OCI-LY7 (cell line): ENCODE measurements at regions not wholly inside any gene's neighbourhood (a gene's known extent, or its start where the extent isn't known, plus 50 kb on each side); places are given as distances from the start of the nearest gene placed in this dataset.

Source experiments
- BruUV-seq: library from RNA; stranded (reverse); fragments of 400-500 nt; replicated peaks from 2 replicates; lab custom pipeline; 2021; lab: Mats Ljungman, UMichigan
- CTCF ChIA-PET: fragments of 300-600 bp; sonication (Branson Sonifier 250); formaldehyde crosslinking; loops from one replicate; lab custom pipeline; 2022; ENCODE audit warnings: antibody characterized with exemption; ENCODE audit not compliant: unreplicated experiment; lab: Charles Lee
- POLR2A ChIA-PET: fragments of 300-600 bp; sonication (Branson Sonifier 250); formaldehyde crosslinking; loops from one replicate; lab custom pipeline; 2022; ENCODE audit warnings: antibody characterized with exemption; lab: Charles Lee
- DNase-seq: peaks from one replicate; pipeline ENCODE4 v3.0.0-alpha.2; 2015; ENCODE audit warnings: low spot score
- H2AFZ ChIP-seq: fragments of 200-600 bp; sonication (generic), shearing (Covaris generic); 2 replicates; pipeline ENCODE4 v1.6.1; 2014; ENCODE audit warnings: mild to moderate bottlenecking, antibody characterized with exemption, low read length, moderate library complexity
- H3K27ac ChIP-seq: fragments of 200-600 bp; sonication (generic); 2 replicates; pipeline ENCODE4 v1.5.1; 2014; ENCODE audit warnings: mixed run types, low read depth, mild to moderate bottlenecking, moderate library complexity, low read length, inconsistent platforms; ENCODE audit not compliant: poor library complexity, severe bottlenecking
- H3K36me3 ChIP-seq: fragments of 200-600 bp; sonication (generic); 2 replicates; pipeline ENCODE4 v1.6.1; 2014; ENCODE audit warnings: mild to moderate bottlenecking, antibody characterized with exemption, low read length, moderate library complexity, mixed read lengths; ENCODE audit not compliant: insufficient read depth
- H3K4me1 ChIP-seq: fragments of 200-600 bp; sonication (generic); 2 replicates; pipeline ENCODE4 v1.5.1; 2014; ENCODE audit warnings: mild to moderate bottlenecking, low read length; ENCODE audit not compliant: insufficient read depth, poor library complexity, severe bottlenecking
- H3K4me2 ChIP-seq: fragments of 200-600 bp; sonication (generic); 2 replicates; pipeline ENCODE4 v1.6.1; 2014; ENCODE audit warnings: mild to moderate bottlenecking, low read length
- H3K4me3 ChIP-seq: fragments of 200-600 bp; sonication (generic); 2 replicates; pipeline ENCODE4 v1.5.1; 2014; ENCODE audit warnings: mild to moderate bottlenecking, low read depth, low read length; ENCODE audit not compliant: poor library complexity, severe bottlenecking
- H3K79me2 ChIP-seq: fragments of 200-600 bp; sonication (generic); 2 replicates; pipeline ENCODE4 v1.6.1; 2016; ENCODE audit warnings: low read depth, mild to moderate bottlenecking, low read length, moderate library complexity, mixed read lengths; ENCODE audit not compliant: insufficient read depth
- H3K9me2 ChIP-seq: fragments of 200-600 bp; sonication (generic); 2 replicates; pipeline ENCODE4 v1.6.1; 2016; ENCODE audit warnings: mild to moderate bottlenecking, low read length, mixed read lengths; ENCODE audit not compliant: insufficient read depth
- H3K9me3 ChIP-seq: fragments of 200-600 bp; sonication (generic); 2 replicates; pipeline ENCODE4 v1.6.1; 2014; ENCODE audit warnings: mild to moderate bottlenecking, mixed run types, low read length, mixed read lengths
- H4K20me1 ChIP-seq: fragments of 200-600 bp; sonication (generic); 2 replicates; pipeline ENCODE4 v1.6.1; 2014; ENCODE audit warnings: mild to moderate bottlenecking, antibody characterized with exemption, low read length, moderate library complexity, mixed read lengths; ENCODE audit not compliant: insufficient read depth
- EZH2phosphoT487 ChIP-seq: fragments of 200-600 bp; sonication (generic); IDR thresholded peaks from 2 replicates; pipeline ENCODE4 v1.6.1; 2018; ENCODE audit warnings: low read depth, borderline replicate concordance, mild to moderate bottlenecking, mixed run types, antibody characterized with exemption, low read length, moderate library complexity, mixed read lengths
- intact Hi-C: fragments of 100-400 bp; cut with micrococcal nuclease; formaldehyde crosslinking; loops from one replicate; pipeline ENCODE4 v1.10.0; 2022; ENCODE audit not compliant: unreplicated experiment
- TF ChIP-seq, protein P1 (sequence below): fragments of 200-600 bp; sonication (generic); conservative IDR thresholded peaks from 2 replicates; pipeline ENCODE4 v1.5.1; 2014; ENCODE audit warnings: mild to moderate bottlenecking, antibody characterized with exemption, low read length, moderate library complexity, mixed read lengths

GRCh38 chr4:106471151-106471550, 102.6 kb upstream of the GIMD1 start:
- no peak overlapping the region for H3K4me2 ChIP-seq

DNA sequence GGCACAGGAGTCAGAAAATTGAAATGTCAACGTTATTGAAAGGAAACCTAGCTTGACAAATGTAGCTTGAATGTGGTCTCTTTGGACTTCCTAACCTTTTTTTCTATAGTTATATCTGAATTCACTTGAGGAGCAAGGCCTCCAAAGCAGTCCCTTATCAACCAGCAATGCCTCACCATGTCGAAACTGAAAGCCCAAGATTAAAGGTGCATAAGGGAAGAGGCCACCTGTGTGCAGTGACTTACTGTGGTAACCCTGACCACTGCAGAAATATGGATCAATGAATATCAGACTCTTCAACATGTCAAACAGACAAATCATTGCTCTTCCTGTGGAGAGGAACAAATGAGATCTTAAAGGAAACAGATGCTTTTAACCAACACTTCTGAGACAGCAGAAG, 95.0 kb upstream of the GIMD1 start:
- no peaks in the 10 kb centered on the region for H3K36me3 ChIP-seq
- ChIA-PET POLR2A (interaction anchor here (0.8 kb wide), 1 partner anchor 12 kb away, joined by 3 read pairs; no protein-coding TSS in a partner anchor), CTCF (no interaction called here)
- H4K20me1 ChIP-seq = no peaks in the 10 kb centered on the region
- no TSS peak for BruUV-seq
- no peak overlapping the region for H2AFZ ChIP-seq
- H3K9me2 ChIP-seq = no peaks in the 10 kb centered on the region
- TF ChIP-seq, protein P1, sequence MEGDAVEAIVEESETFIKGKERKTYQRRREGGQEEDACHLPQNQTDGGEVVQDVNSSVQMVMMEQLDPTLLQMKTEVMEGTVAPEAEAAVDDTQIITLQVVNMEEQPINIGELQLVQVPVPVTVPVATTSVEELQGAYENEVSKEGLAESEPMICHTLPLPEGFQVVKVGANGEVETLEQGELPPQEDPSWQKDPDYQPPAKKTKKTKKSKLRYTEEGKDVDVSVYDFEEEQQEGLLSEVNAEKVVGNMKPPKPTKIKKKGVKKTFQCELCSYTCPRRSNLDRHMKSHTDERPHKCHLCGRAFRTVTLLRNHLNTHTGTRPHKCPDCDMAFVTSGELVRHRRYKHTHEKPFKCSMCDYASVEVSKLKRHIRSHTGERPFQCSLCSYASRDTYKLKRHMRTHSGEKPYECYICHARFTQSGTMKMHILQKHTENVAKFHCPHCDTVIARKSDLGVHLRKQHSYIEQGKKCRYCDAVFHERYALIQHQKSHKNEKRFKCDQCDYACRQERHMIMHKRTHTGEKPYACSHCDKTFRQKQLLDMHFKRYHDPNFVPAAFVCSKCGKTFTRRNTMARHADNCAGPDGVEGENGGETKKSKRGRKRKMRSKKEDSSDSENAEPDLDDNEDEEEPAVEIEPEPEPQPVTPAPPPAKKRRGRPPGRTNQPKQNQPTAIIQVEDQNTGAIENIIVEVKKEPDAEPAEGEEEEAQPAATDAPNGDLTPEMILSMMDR = no peak
- no peak for TF ChIP-seq EZH2phosphoT487
- no peaks in the 10 kb centered on the region for H3K4me1 ChIP-seq
- no peak overlapping the region for H3K27ac ChIP-seq
- DNase-seq = no peak
- intact Hi-C loops = no loop called here
- H3K4me2 ChIP-seq = no peak overlapping the region
- no peaks in the 10 kb centered on the region for H3K9me3 ChIP-seq
- H3K4me3 ChIP-seq = no peak overlapping the region
- H3K79me2 ChIP-seq = no peaks in the 10 kb centered on the region

More at GRCh38 chr4:106471151-106471550, 102.6 kb upstream of the GIMD1 start:
- no TSS peak for BruUV-seq
- Histone ChIP-seq H3K79me2 (no peaks in the 10 kb centered on the region), H4K20me1 (no peaks in the 10 kb centered on the region), H3K4me3 (no peak overlapping the region), H3K27ac (no peak overlapping the region), H3K9me3 (no peaks in the 10 kb centered on the region), H3K9me2 (no peaks in the 10 kb centered on the region), H3K4me1 (no peaks in the 10 kb centered on the region), H2AFZ (no peak overlapping the region), H3K36me3 (no peaks in the 10 kb centered on the region)
- intact Hi-C loops = no loop called here
- DNase-seq = no peak
- TF ChIP-seq, protein P1 = no peak
- no peak for TF ChIP-seq EZH2phosphoT487
- ChIA-PET POLR2A (no interaction called here), CTCF (no interaction called here)

DNA sequence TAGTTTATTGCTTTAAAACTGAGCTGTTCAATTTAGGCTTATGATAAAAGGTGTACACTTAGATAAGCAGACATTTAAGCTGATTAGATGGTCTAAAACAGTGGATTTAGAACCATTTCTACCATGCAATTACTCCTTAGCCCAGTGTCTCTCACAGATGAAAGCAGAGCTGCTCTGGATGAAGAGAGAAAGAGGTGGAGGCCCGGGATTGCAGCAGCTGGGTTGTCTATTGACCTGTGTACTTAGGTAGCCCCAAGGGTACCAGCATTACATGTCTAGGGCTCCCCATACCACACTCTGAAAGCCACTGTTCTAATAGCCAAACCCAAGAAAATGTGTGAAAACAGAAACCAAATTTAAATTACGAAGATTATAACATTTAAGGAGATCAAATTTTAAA, 86.0 kb upstream of the GIMD1 start:
- POLR2A ChIA-PET = interaction anchor here (1.3 kb wide), 1 partner anchor 85 kb away, joined by 3 read pairs; no protein-coding TSS in a partner anchor
- no peaks in the 10 kb centered on the region for H3K9me2 ChIP-seq
- no peaks in the 10 kb centered on the region for H3K36me3 ChIP-seq
- H3K4me2 ChIP-seq = no peak overlapping the region
- no peaks in the 10 kb centered on the region for H3K4me1 ChIP-seq
- H4K20me1 ChIP-seq = no peaks in the 10 kb centered on the region
- TF ChIP-seq, protein P1 = no peak
- no peak for TF ChIP-seq EZH2phosphoT487
- no TSS peak for BruUV-seq
- no peak for DNase-seq
- intact Hi-C loops = no loop called here
- H3K4me3 ChIP-seq = no peak overlapping the region
- no peaks in the 10 kb centered on the region for H3K9me3 ChIP-seq
- no peak overlapping the region for H3K27ac ChIP-seq
- no peaks in the 10 kb centered on the region for H3K79me2 ChIP-seq
- CTCF ChIA-PET = no interaction called here
- no peak overlapping the region for H2AFZ ChIP-seq
